HCT116 (cell line): ENCODE measurements at regions not wholly inside any gene's neighbourhood (a gene's known extent, or its start where the extent isn't known, plus 50 kb on each side); places are given as distances from the start of the nearest gene placed in this dataset.

Experiments used
- ATAC-seq: fragments of 200-7000 bp; cut with Tn5 transposase; 2 replicates; pipeline ENCODE4 v1.9.1; 2020; ENCODE audit warnings: mild to moderate bottlenecking, moderate library complexity
- BruUV-seq: library from RNA; stranded (reverse); fragments of 400-500 nt; replicated peaks from 2 replicates; lab custom pipeline; 2021; lab: Mats Ljungman, UMichigan
- CTCF ChIA-PET: fragments of 300-600 bp; sonication (Branson Sonifier 250); formaldehyde crosslinking; loops from one replicate; lab custom pipeline; 2021; ENCODE audit warnings: antibody characterized with exemption; lab: Charles Lee
- POLR2A ChIA-PET: fragments of 300-600, 350-600 bp; sonication (Branson Sonifier 250); formaldehyde crosslinking; loops from one replicate; lab custom pipeline; 2021; ENCODE audit warnings: antibody characterized with exemption; lab: Charles Lee
- RAD21 ChIA-PET, 2 experiments: fragments of 300-600 bp; sonication (Branson Sonifier 250); formaldehyde crosslinking; loops; one replicate each; lab custom pipeline; 2023; ENCODE audit warnings: low total read pairs in 2 of 2; ENCODE audit not compliant: uncharacterized antibody in 2 of 2, unreplicated experiment in 2 of 2, low non-redundant PET in 1 of 2; lab: Charles Lee
- DNase-seq: peaks from one replicate; pipeline ENCODE4 v3.0.0-alpha.2; 2010; ENCODE audit warnings: low read depth, low spot score
- H2AFZ ChIP-seq: fragments of 200-600 bp; shearing (Covaris generic), sonication (generic); 2 replicates; pipeline ENCODE4 v1.6.1; 2017; ENCODE audit warnings: low read depth, mixed run types, mixed read lengths, antibody characterized with exemption, low read length; ENCODE audit not compliant: poor library complexity, severe bottlenecking
- H3K27ac ChIP-seq: 2 replicates; pipeline ENCODE4 v1.5.1; 2012; ENCODE audit warnings: low read depth, low read length
- H3K27me3 ChIP-seq: fragments of 200-600 bp; sonication (generic); 2 replicates; pipeline ENCODE4 v1.6.1; 2016; ENCODE audit warnings: mixed run types, low read length, mixed read lengths; ENCODE audit not compliant: insufficient read depth
- H3K36me3 ChIP-seq, 2 experiments: fragments of 200-500 bp in 1 of 2; fragments of 200-600 bp in 1 of 2; sonication (Bioruptor generic) in 1 of 2; sonication (generic) in 1 of 2; 2 replicates each; pipeline versions ENCODE4 v1.5.1 to v1.6.1; 2014 to 2016; ENCODE audit warnings: low read length in 2 of 2, inconsistent platforms in 1 of 2, mixed read lengths in 1 of 2, mixed run types in 1 of 2; ENCODE audit not compliant: insufficient read depth in 2 of 2, control insufficient read depth in 1 of 2
- H3K4me1 ChIP-seq, 2 experiments: fragments of 200-600 bp in 1 of 2; sonication (generic) in 1 of 2; 2 replicates each; pipeline versions ENCODE4 v1.5.1 to v1.6.1; 2012 to 2017; ENCODE audit warnings: low read length in 2 of 2, inconsistent platforms in 1 of 2, mild to moderate bottlenecking in 1 of 2, mixed read lengths in 1 of 2, mixed run types in 1 of 2, moderate library complexity in 1 of 2; ENCODE audit not compliant: insufficient read depth in 2 of 2, control insufficient read depth in 1 of 2
- H3K4me2 ChIP-seq: fragments of 200-600 bp; sonication (generic); 2 replicates; pipeline ENCODE4 v1.6.1; 2017; ENCODE audit warnings: mixed run types, low read length, mixed read lengths
- H3K4me3 ChIP-seq, 2 experiments: fragments of 200-600 bp in 1 of 2; sonication (generic) in 1 of 2; replicated peaks in 1 of 2; 2 replicates each; pipeline ENCODE4 v1.5.1; 2011 to 2016; ENCODE audit warnings: low read length in 2 of 2, control low read depth in 1 of 2, low read depth in 1 of 2, mild to moderate bottlenecking in 1 of 2, mixed read lengths in 1 of 2, mixed run types in 1 of 2
- H3K79me2 ChIP-seq: fragments of 200-600 bp; sonication (generic); 2 replicates; pipeline ENCODE4 v1.6.1; 2017; ENCODE audit warnings: mild to moderate bottlenecking, mixed run types, low read length, moderate library complexity, mixed read lengths; ENCODE audit not compliant: insufficient read depth
- H3K9ac ChIP-seq: fragments of 200-600 bp; sonication (generic); 2 replicates; pipeline ENCODE4 v1.6.1; 2016; ENCODE audit warnings: low read length, mixed read lengths
- H3K9me2 ChIP-seq: fragments of 200-600 bp; sonication (generic), shearing (Covaris generic); 2 replicates; pipeline ENCODE4 v1.6.1; 2017; ENCODE audit warnings: mixed run types, mild to moderate bottlenecking, moderate library complexity; ENCODE audit not compliant: insufficient read depth
- H3K9me3 ChIP-seq, 2 experiments: fragments of 200-500 bp in 1 of 2; fragments of 200-600 bp in 1 of 2; sonication (Bioruptor generic) in 1 of 2; sonication (generic) in 1 of 2; 2 replicates each; pipeline ENCODE4 v1.6.1; 2014 to 2017; ENCODE audit warnings: low read length in 2 of 2, mixed read lengths in 2 of 2, inconsistent platforms in 1 of 2, low read depth in 1 of 2, mild to moderate bottlenecking in 1 of 2, mixed run types in 1 of 2, moderate library complexity in 1 of 2; ENCODE audit not compliant: control insufficient read depth in 1 of 2, insufficient read depth in 1 of 2
- H4K20me1 ChIP-seq: fragments of 200-600 bp; sonication (generic), shearing (Covaris generic); 2 replicates; pipeline ENCODE4 v1.6.1; 2017; ENCODE audit warnings: mixed run types, mild to moderate bottlenecking, moderate library complexity; ENCODE audit not compliant: insufficient read depth
- FOSL1 ChIP-seq: IDR thresholded peaks from 2 replicates; pipeline ENCODE4 v1.6.1; 2012; ENCODE audit warnings: low read depth
- RAD21 ChIP-seq: IDR thresholded peaks from 2 replicates; pipeline ENCODE4 v1.6.1; 2012; ENCODE audit warnings: low read depth, mild to moderate bottlenecking
- YY1 ChIP-seq: IDR thresholded peaks from 2 replicates; pipeline ENCODE4 v1.6.1; 2011; ENCODE audit warnings: low read length, low read depth, moderate library complexity, mild to moderate bottlenecking; ENCODE audit not compliant: insufficient replicate concordance; ENCODE audit errors: extremely low read depth
- ZNF274 ChIP-seq: fragments of 200-500 bp; sonication (Bioruptor generic); IDR thresholded peaks from 2 replicates; pipeline ENCODE4 v1.6.1; 2014; ENCODE audit warnings: mild to moderate bottlenecking, low read depth, low read length, inconsistent platforms
- intact Hi-C: fragments of 100-400 bp; cut with micrococcal nuclease; formaldehyde crosslinking; loops from 2 replicates; pipeline ENCODE4 v1.10.0; 2022
- TF ChIP-seq, protein P1 (sequence below), 3 experiments: fragments of 200-600 bp in 1 of 3; sonication (generic) in 1 of 3; IDR thresholded peaks in 2 of 3; conservative IDR thresholded peaks in 1 of 3; 2 replicates each; pipeline ENCODE4 v1.5.1; 2012 to 2017; ENCODE audit warnings: low read depth in 2 of 3, low read length in 2 of 3, antibody characterized with exemption in 1 of 3, borderline replicate concordance in 1 of 3, control low read depth in 1 of 3, mild to moderate bottlenecking in 1 of 3, mixed read lengths in 1 of 3, mixed run types in 1 of 3, moderate library complexity in 1 of 3; ENCODE audit not compliant: insufficient read depth in 1 of 3

DNA sequence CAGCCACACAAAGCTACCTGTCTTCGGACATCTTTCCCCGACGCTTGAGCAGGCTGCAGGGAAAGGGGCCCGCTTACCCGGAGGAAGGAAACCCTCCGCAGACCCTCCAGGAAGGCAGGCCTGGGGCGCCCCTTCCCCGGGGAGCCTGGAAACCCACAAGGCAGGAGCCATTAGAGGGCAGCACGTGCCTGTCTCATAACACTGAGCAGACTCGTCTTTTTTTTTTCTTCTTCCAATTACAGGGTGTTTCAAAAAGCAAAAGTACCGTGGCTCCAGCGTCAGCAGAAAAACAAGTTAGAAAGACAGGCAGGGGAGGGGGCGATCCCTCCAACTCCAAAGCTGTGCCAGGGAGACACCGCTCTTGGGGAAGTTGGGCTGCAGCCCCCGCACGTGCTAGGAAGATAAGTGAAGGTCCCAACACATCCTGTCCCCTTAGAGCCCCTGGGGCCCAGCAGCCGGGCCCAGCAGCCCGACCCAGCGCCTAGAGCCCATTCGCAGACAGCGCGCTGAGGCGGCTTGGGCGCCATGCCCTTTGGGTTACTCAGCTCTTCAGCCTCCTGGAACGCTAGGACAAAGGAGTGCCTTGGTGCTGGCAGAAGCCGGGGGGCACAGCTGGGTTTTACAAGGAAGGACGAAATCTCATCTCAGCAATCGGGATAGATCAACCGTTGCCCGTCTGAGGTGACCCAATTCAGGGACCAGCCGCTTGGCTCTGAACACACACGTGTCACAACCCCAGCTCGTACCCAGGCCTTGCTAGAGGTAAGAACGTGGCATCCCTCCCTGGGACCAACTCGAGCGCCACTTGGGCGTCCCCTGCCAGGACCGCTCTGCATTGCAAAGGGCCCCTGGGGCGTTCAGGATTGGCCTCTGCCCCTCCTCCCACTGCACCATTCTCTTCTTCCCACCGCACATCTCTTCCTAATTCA lies 136.3 kb downstream of the LY86 start:
- Histone ChIP-seq H2AFZ (peak overlapping the region; percentile 89), H3K27ac (no peak overlapping the region; the same call in 1 of the 2 replicates), H3K36me3 (no peaks in the 10 kb centered on the region), H3K79me2 (no peaks in the 10 kb centered on the region), H3K9me2 (no peaks in the 10 kb centered on the region), H3K4me2 (peak overlapping the region; percentile 39), H3K4me1 (peaks cover 0 to 20% of the 10 kb centered on the region in 2 experiments; a peak in 2 of 4 replicates), H4K20me1 (no peaks in the 10 kb centered on the region), H3K9me3 (no peaks in the 10 kb centered on the region), H3K4me3 (no peak overlapping the region), H3K9ac (no peak overlapping the region), H3K27me3 (no peaks in the 10 kb centered on the region)
- ATAC-seq, result peak; percentile 85
- TF ChIP-seq RAD21, result peak; percentile 95
- TF ChIP-seq, protein P1, sequence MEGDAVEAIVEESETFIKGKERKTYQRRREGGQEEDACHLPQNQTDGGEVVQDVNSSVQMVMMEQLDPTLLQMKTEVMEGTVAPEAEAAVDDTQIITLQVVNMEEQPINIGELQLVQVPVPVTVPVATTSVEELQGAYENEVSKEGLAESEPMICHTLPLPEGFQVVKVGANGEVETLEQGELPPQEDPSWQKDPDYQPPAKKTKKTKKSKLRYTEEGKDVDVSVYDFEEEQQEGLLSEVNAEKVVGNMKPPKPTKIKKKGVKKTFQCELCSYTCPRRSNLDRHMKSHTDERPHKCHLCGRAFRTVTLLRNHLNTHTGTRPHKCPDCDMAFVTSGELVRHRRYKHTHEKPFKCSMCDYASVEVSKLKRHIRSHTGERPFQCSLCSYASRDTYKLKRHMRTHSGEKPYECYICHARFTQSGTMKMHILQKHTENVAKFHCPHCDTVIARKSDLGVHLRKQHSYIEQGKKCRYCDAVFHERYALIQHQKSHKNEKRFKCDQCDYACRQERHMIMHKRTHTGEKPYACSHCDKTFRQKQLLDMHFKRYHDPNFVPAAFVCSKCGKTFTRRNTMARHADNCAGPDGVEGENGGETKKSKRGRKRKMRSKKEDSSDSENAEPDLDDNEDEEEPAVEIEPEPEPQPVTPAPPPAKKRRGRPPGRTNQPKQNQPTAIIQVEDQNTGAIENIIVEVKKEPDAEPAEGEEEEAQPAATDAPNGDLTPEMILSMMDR (IDR thresholded peaks at IDR 0.05 in 2 of 3, conservative IDR thresholded peaks at IDR 0.05 in 1 of 3; ENCODE audit: borderline replicate concordance in 1 of 3, insufficient read depth in 1 of 3, low read depth in 2 of 3, low read length in 2 of 3), result peak; percentile 59 to 78 (median 75)
- TF ChIP-seq ZNF274, result no peak
- no peak for TF ChIP-seq FOSL1
- peak; percentile 7 for TF ChIP-seq YY1
- intact Hi-C loops, result loop anchor here (1.0 to 10.0 kb wide), 3 partner anchors 514 to 890 kb away; no protein-coding TSS in a partner anchor
- CTCF ChIA-PET, result interaction anchor here (1.0 to 3.5 kb wide), 4 partner anchors 9 to 518 kb away, joined by 3 to 11 read pairs (median 4); no protein-coding TSS in a partner anchor
- BruUV-seq, result no TSS peak
- RAD21 ChIA-PET, result interaction anchor here in 1 of 2 experiments (0.6 kb wide), 1 partner anchor 512 kb away, joined by 3 read pairs; no protein-coding TSS in a partner anchor
- peak; percentile 58 for DNase-seq
- POLR2A ChIA-PET, result no interaction called here
